PC-3 (cell line): ENCODE measurements at regions not wholly inside any gene's neighbourhood (a gene's known extent, or its start where the extent isn't known, plus 50 kb on each side); places are given as distances from the start of the nearest gene placed in this dataset.

Experiments
- EZH2phosphoT487 ChIP-seq: fragments of 300-600 bp; sonication (generic); IDR thresholded peaks from 2 replicates; pipeline ENCODE4 v1.6.1; 2018; ENCODE audit warnings: mild to moderate bottlenecking, antibody characterized with exemption, low read length, borderline replicate concordance
- TF ChIP-seq, protein P1 (sequence below): fragments of 300-600 bp; sonication (generic); conservative IDR thresholded peaks from 2 replicates; pipeline ENCODE4 v1.5.1; 2017; ENCODE audit warnings: antibody characterized with exemption, low read depth, mild to moderate bottlenecking, low read length

DNA sequence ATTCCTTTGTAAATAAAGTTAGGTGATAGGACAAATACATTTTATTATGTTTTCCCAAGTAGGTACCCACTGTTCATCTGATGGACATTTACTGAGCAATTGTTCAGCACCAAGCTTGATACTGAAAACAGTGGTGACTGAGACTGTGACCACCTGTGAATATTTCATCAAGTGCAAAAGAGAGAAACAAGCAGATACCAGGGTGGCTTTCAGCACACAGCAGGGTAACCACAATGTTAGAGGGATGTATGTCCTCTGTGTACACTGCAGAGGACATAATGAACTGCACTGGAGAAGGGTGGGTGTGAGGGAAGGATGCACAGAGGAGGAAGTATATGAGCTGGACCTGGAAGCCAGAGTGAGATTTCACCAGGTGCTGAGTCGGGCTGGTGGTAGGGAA is 411.8 kb downstream of the RAD51AP2 start:
- TF ChIP-seq, protein P1, sequence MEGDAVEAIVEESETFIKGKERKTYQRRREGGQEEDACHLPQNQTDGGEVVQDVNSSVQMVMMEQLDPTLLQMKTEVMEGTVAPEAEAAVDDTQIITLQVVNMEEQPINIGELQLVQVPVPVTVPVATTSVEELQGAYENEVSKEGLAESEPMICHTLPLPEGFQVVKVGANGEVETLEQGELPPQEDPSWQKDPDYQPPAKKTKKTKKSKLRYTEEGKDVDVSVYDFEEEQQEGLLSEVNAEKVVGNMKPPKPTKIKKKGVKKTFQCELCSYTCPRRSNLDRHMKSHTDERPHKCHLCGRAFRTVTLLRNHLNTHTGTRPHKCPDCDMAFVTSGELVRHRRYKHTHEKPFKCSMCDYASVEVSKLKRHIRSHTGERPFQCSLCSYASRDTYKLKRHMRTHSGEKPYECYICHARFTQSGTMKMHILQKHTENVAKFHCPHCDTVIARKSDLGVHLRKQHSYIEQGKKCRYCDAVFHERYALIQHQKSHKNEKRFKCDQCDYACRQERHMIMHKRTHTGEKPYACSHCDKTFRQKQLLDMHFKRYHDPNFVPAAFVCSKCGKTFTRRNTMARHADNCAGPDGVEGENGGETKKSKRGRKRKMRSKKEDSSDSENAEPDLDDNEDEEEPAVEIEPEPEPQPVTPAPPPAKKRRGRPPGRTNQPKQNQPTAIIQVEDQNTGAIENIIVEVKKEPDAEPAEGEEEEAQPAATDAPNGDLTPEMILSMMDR = no peak
- TF ChIP-seq EZH2phosphoT487 = no peak
